Endothelial cell of umbilical vein (primary cell): ENCODE measurements at regions not wholly inside any gene's neighbourhood (a gene's known extent, or its start where the extent isn't known, plus 50 kb on each side); places are given as distances from the start of the nearest gene placed in this dataset.

Experiments used
- BruUV-seq: library from RNA; stranded (reverse); fragments of 400-500 nt; replicated peaks from 2 replicates; lab custom pipeline; 2021; lab: Mats Ljungman, UMichigan
- CTCF ChIA-PET: fragments of 300-600, 350-600 bp; sonication (Branson Sonifier 250); formaldehyde crosslinking; loops from one replicate; lab custom pipeline; 2021; ENCODE audit warnings: antibody characterized with exemption, inconsistent platforms; lab: Charles Lee
- POLR2A ChIA-PET: fragments of 300-600, 350-600 bp; sonication (Branson Sonifier 250); formaldehyde crosslinking; loops from one replicate; lab custom pipeline; 2021; ENCODE audit warnings: antibody characterized with exemption, inconsistent platforms; lab: Charles Lee
- DNase-seq: peaks from one replicate; pipeline ENCODE4 v3.0.0-alpha.2; 2011; ENCODE audit warnings: low read depth, low spot score
- FAIRE-seq: peaks from 2 replicates; lab custom pipeline; 2011; peaks lifted over from hg19 to GRCh38; lab: Jason Lieb, UNC
- H2AFZ ChIP-seq: 2 replicates; pipeline ENCODE4 v1.6.0; 2012; ENCODE audit warnings: low read depth, low read length, control low read depth, inconsistent platforms
- H3K27ac ChIP-seq: 2 replicates; pipeline ENCODE4 v1.5.1; 2011; ENCODE audit warnings: low read depth, mild to moderate bottlenecking, control low read depth, low read length, moderate library complexity; ENCODE audit not compliant: insufficient read depth
- H3K27me3 ChIP-seq, 2 experiments: 2 replicates each; pipeline versions ENCODE4 v1.6.0 to v1.6.1; 2011; ENCODE audit warnings: low read length in 2 of 2, mixed read lengths in 1 of 2; ENCODE audit not compliant: control insufficient read depth in 2 of 2, insufficient read depth in 2 of 2
- H3K36me3 ChIP-seq, 2 experiments: 2 replicates in 1 of 2; 3 replicates in 1 of 2; pipeline ENCODE4 v1.5.1; 2011; ENCODE audit warnings: low read length in 2 of 2, mild to moderate bottlenecking in 1 of 2, moderate library complexity in 1 of 2; ENCODE audit not compliant: control insufficient read depth in 2 of 2, insufficient read depth in 2 of 2; ENCODE audit errors: extremely low read depth in 1 of 2
- H3K4me1 ChIP-seq: 3 replicates; pipeline ENCODE4 v1.5.1; 2011; ENCODE audit warnings: mild to moderate bottlenecking, low read length; ENCODE audit not compliant: control insufficient read depth, insufficient read depth; ENCODE audit errors: extremely low read depth
- H3K4me2 ChIP-seq: 2 replicates; pipeline ENCODE4 v1.6.1; 2011; ENCODE audit warnings: low read length, control low read depth, mixed read lengths; ENCODE audit not compliant: insufficient read depth
- H3K4me3 ChIP-seq, 3 experiments: fragments of 200-600 bp in 1 of 3; sonication (generic), shearing (Covaris generic) in 1 of 3; replicated peaks in 1 of 3; 2 replicates each; pipeline ENCODE4 v1.5.1; 2011 to 2016; ENCODE audit warnings: control low read depth in 3 of 3, low read length in 3 of 3, mild to moderate bottlenecking in 2 of 3, inconsistent platforms in 1 of 3, low read depth in 1 of 3, moderate library complexity in 1 of 3; ENCODE audit not compliant: insufficient read depth in 1 of 3
- H3K79me2 ChIP-seq: 2 replicates; pipeline ENCODE4 v1.6.0; 2012; ENCODE audit warnings: low read length, inconsistent platforms; ENCODE audit not compliant: control insufficient read depth, insufficient read depth
- H3K9ac ChIP-seq: replicated peaks from 2 replicates; pipeline ENCODE3; 2011; ENCODE audit warnings: low read length, control low read depth; ENCODE audit not compliant: insufficient read depth; ENCODE audit errors: extremely low read depth
- H3K9me1 ChIP-seq: replicated peaks from 3 replicates; pipeline ENCODE4 v1.6.0; 2011; ENCODE audit warnings: mild to moderate bottlenecking, low read length; ENCODE audit not compliant: control insufficient read depth, insufficient read depth; ENCODE audit errors: extremely low read depth
- H3K9me3 ChIP-seq: replicated peaks from 2 replicates; pipeline ENCODE4 v1.5.1; 2012; ENCODE audit warnings: low read length, inconsistent platforms; ENCODE audit not compliant: control insufficient read depth, insufficient read depth
- H4K20me1 ChIP-seq: replicated peaks from 2 replicates; pipeline ENCODE3; 2011; ENCODE audit warnings: mild to moderate bottlenecking, low read length; ENCODE audit not compliant: control insufficient read depth, insufficient read depth; ENCODE audit errors: extremely low read depth
- CTCF ChIP-seq, 2 donors: IDR thresholded peaks; 1 replicate in 1 of 2; 2 replicates in 1 of 2; pipeline ENCODE4 v1.5.1; 2011; ENCODE audit warnings: low read length in 2 of 2, mild to moderate bottlenecking in 2 of 2, moderate library complexity in 2 of 2, control low read depth in 1 of 2, inconsistent platforms in 1 of 2, low read depth in 1 of 2; ENCODE audit not compliant: insufficient read depth in 1 of 2; ENCODE audit errors: extremely low read depth in 1 of 2
- EZH2 ChIP-seq: IDR thresholded peaks from 2 replicates; pipeline ENCODE4 v1.6.1; 2012; ENCODE audit warnings: borderline replicate concordance, low read depth, mild to moderate bottlenecking, moderate library complexity, low read length, inconsistent platforms; ENCODE audit not compliant: severe bottlenecking
- FOS ChIP-seq: IDR thresholded peaks from 2 replicates; pipeline ENCODE4 v1.6.1; 2011; ENCODE audit warnings: mild to moderate bottlenecking, low read length, moderate library complexity, borderline replicate concordance; ENCODE audit not compliant: insufficient read depth
- GATA2 ChIP-seq: IDR thresholded peaks from 2 replicates; pipeline ENCODE4 v1.7.0; 2011; ENCODE audit warnings: low read depth, mild to moderate bottlenecking, moderate library complexity, mixed read lengths, low read length; ENCODE audit not compliant: insufficient read length, insufficient read depth
- JUN ChIP-seq: IDR thresholded peaks from 2 replicates; pipeline ENCODE4 v1.6.1; 2011; ENCODE audit warnings: borderline replicate concordance, low read depth; ENCODE audit not compliant: insufficient read length, insufficient read depth
- MYC ChIP-seq: IDR thresholded peaks from one replicate; pipeline ENCODE4 v1.6.1; 2011; ENCODE audit warnings: mild to moderate bottlenecking, low read depth, low read length
- POLR2A ChIP-seq: IDR thresholded peaks from 2 replicates; pipeline ENCODE4 v1.6.1; 2012; ENCODE audit warnings: low read depth, mild to moderate bottlenecking, control low read depth, low read length
- POLR2AphosphoS5 ChIP-seq: IDR thresholded peaks from 2 replicates; pipeline ENCODE4 v1.6.1; 2012; ENCODE audit warnings: low read depth, mild to moderate bottlenecking, control low read depth, low read length, moderate library complexity; ENCODE audit not compliant: insufficient read depth
- dilution Hi-C: fragments of 300-500 bp; cut with MboI; formaldehyde crosslinking; loops from one replicate; pipeline ENCODE4 v1.15.0; 2019; ENCODE audit warnings: low sequenced_read_pairs; ENCODE audit not compliant: extremely low pct_ligation_motif_present
- intact Hi-C: fragments of 100-400 bp; cut with micrococcal nuclease; formaldehyde crosslinking; loops from one replicate; pipeline ENCODE4 v1.10.0; 2022
- TF ChIP-seq, protein P1 (sequence below): IDR thresholded peaks from 2 replicates; pipeline ENCODE4 v1.6.1; 2011; ENCODE audit not compliant: insufficient read depth, insufficient read length

DNA sequence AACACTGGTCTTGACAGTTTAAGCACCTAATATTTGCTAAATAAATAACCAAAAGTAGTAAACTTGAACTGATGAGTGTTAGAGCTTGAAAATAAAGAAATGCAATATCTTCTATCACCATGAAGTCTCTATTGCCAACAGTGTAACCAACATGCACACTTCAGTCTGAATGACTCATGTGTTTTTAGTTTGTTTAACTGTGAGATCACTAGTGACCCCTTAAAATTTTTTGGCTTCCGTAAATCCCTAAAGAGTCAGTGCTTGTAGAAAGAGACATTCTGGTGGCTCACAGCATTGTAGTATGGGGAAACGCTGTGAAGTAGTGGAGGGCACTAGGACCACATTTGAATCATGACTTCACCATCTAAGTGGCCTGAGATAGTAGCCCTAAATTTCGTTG, 341.1 kb downstream of the PMP22 start:
- Histone ChIP-seq H3K27me3 (no peaks in the 10 kb centered on the region), H3K79me2 (no peaks in the 10 kb centered on the region), H4K20me1 (no peaks in the 10 kb centered on the region), H3K36me3 (no peaks in the 10 kb centered on the region), H3K9me3 (peaks cover 3% of the 10 kb centered on the region), H3K27ac (no peak overlapping the region), H2AFZ (no peak overlapping the region), H3K4me3 (no peak overlapping the region), H3K4me2 (no peak overlapping the region), H3K9ac (no peak overlapping the region), H3K9me1 (no peaks in the 10 kb centered on the region), H3K4me1 (no peaks in the 10 kb centered on the region)
- BruUV-seq: no TSS peak
- CTCF ChIA-PET: no interaction called here
- DNase-seq: no peak
- no peak for FAIRE-seq
- intact Hi-C loops: loop anchor here (10.0 kb wide), 1 partner anchor 619 kb away; the partner anchor contains the start of gene HS3ST3B1
- TF ChIP-seq CTCF (IDR thresholded peaks at IDR 0.05; ENCODE audit: extremely low read depth in 1 of 2, insufficient read depth in 1 of 2, low read depth in 1 of 2, low read length in 2 of 2) (no peak), GATA2 (no peak), MYC (no peak), POLR2A (no peak), POLR2AphosphoS5 (no peak), FOS (no peak), JUN (no peak), EZH2 (no peak)
- TF ChIP-seq, protein P1, sequence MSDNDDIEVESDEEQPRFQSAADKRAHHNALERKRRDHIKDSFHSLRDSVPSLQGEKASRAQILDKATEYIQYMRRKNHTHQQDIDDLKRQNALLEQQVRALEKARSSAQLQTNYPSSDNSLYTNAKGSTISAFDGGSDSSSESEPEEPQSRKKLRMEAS: no peak
- POLR2A ChIA-PET: no interaction called here
- dilution Hi-C loops: no loop called here
